Cerebellar cortex (tissue), 1 donor: ENCODE measurements at regions not wholly inside any gene's neighbourhood (a gene's known extent, or its start where the extent isn't known, plus 50 kb on each side); places are given as distances from the start of the nearest gene placed in this dataset.

Experiments
- DNase-seq: peaks from one replicate; pipeline ENCODE4 v3.0.0-alpha.2; 2015; ENCODE audit warnings: low spot score

- no peak for DNase-seq
Observed at GRCh38 chr13:109363431-109363830, 423.0 kb downstream of the IRS2 start.

- DNase-seq: no peak
Observed at GRCh38 chr13:109362616-109363015, 423.8 kb downstream of the IRS2 start.

GRCh38 chr13:109361562-109362289 is 424.7 kb downstream of the IRS2 start:
- DNase-seq: no peak

- DNase-seq: no peak
Observed at GRCh38 chr13:109357751-109358471, 428.5 kb downstream of the IRS2 start.

- no peak for DNase-seq
Observed at GRCh38 chr13:109355875-109356434, 430.4 kb downstream of the IRS2 start.

- DNase-seq: no peak
Observed at GRCh38 chr13:109355166-109355565, 431.2 kb downstream of the IRS2 start.

- DNase-seq: no peak
Observed at GRCh38 chr13:109351236-109351635, 435.1 kb downstream of the IRS2 start.

- DNase-seq: no peak
Observed at GRCh38 chr13:109348519-109349258, 437.7 kb downstream of the IRS2 start.

- DNase-seq: no peak
Observed at GRCh38 chr13:109346060-109346459, 440.3 kb downstream of the IRS2 start.

GRCh38 chr13:109345433-109345941 is 440.9 kb downstream of the IRS2 start:
- no peak for DNase-seq

- no peak for DNase-seq
Observed at GRCh38 chr13:109344552-109345157, 441.7 kb downstream of the IRS2 start.

GRCh38 chr13:109336730-109337129 is 449.7 kb downstream of the IRS2 start:
- no peak for DNase-seq

GRCh38 chr13:109333893-109334651 is 452.3 kb downstream of the IRS2 start:
- DNase-seq: no peak

GRCh38 chr13:109332506-109333499 is 453.6 kb downstream of the IRS2 start:
- DNase-seq: no peak

- DNase-seq: no peak
Observed at GRCh38 chr13:109331898-109332297, 454.5 kb downstream of the IRS2 start.

- DNase-seq: no peak
Observed at GRCh38 chr13:109331011-109331433, 455.4 kb downstream of the IRS2 start.

- DNase-seq: no peak
Observed at GRCh38 chr13:109330123-109330522, 456.3 kb downstream of the IRS2 start.

GRCh38 chr13:109329175-109329574 is 457.2 kb downstream of the IRS2 start:
- no peak for DNase-seq

- DNase-seq: no peak
Observed at GRCh38 chr13:109326601-109327000, 459.8 kb downstream of the IRS2 start.

- DNase-seq: no peak
Observed at GRCh38 chr13:109323338-109323737, 463.0 kb downstream of the IRS2 start.
